Right lobe of liver (tissue), 6 donors: ENCODE measurements at regions not wholly inside any gene's neighbourhood (a gene's known extent, or its start where the extent isn't known, plus 50 kb on each side); places are given as distances from the start of the nearest gene placed in this dataset.

Experiments
- ATAC-seq, 4 donors: fragments of 200-7000 bp; cut with Tn5 transposase; one replicate each; pipeline ENCODE4 v1.9.1; 2020; ENCODE audit warnings: mild to moderate bottlenecking in 4 of 4, moderate library complexity in 4 of 4
- DNase-seq, 3 donors: peaks; one replicate each; pipeline ENCODE4 v3.0.0-alpha.2; 2020
- H3K27ac ChIP-seq, 3 donors: fragments of 200-600 bp; one replicate each; pipeline ENCODE4 v1.8.0; 2022
- H3K27me3 ChIP-seq, 2 donors: fragments of 200-600 bp; one replicate each; pipeline ENCODE4 v1.8.0; 2022
- H3K36me3 ChIP-seq, 4 donors: fragments of 200-600 bp; sonication (generic) in 1 of 4; one replicate each; pipeline versions ENCODE4 v1.5.1 to v1.8.0; 2017 to 2022; ENCODE audit warnings: control low read depth in 1 of 4
- H3K4me1 ChIP-seq, 4 donors: fragments of 200-600 bp; sonication (generic) in 1 of 4; one replicate each; pipeline versions ENCODE4 v1.5.1 to v1.8.0; 2017 to 2022; ENCODE audit warnings: control low read depth in 1 of 4
- H3K4me3 ChIP-seq, 3 donors: fragments of 200-600 bp; one replicate each; pipeline ENCODE4 v1.8.0; 2022
- H3K9me3 ChIP-seq, 4 donors: fragments of 200-600 bp; sonication (generic) in 1 of 4; one replicate each; pipeline versions ENCODE4 v1.5.1 to v1.8.0; 2017 to 2022; ENCODE audit warnings: control low read depth in 1 of 4
- POLR2A ChIP-seq: fragments of 450-650 bp; IDR thresholded peaks from one replicate; pipeline ENCODE4 v1.6.1; 2017; ENCODE audit warnings: antibody characterized with exemption, mild to moderate bottlenecking
- WGBS: methylation state at CpG from one replicate; pipeline ENCODE4 v1.1.6; 2018; ENCODE audit warnings: low coverage, low lambda C conversion rate; ENCODE audit not compliant: insufficient coverage; ENCODE audit errors: missing lambda C conversion rate; 5-methylcytosine and 5-hydroxymethylcytosine counted together
- intact Hi-C, 2 donors: fragments of 100-400 bp; cut with DNase I; formaldehyde crosslinking; loops; one replicate each; pipeline versions ENCODE4 v1.11.2 to v1.14.1; 2022
- TF ChIP-seq, protein P1 (sequence below), 4 donors: fragments of 200-600 bp in 3 of 4; fragments of 450-650 bp in 1 of 4; IDR thresholded peaks; one replicate each; pipeline versions ENCODE4 v1.5.1 to v1.8.0; 2016 to 2022; ENCODE audit warnings: antibody characterized with exemption in 4 of 4, mild to moderate bottlenecking in 2 of 4
- donor health status: DM: no; HTN: yes; CAD: no.
- donor health status: DM: no; HTN: no; CAD: no.
- donor health status: DM: no; HTN: no; CAD: no.
- donor health status: DM: no; HTN: yes; CAD: no.
- donor health status: DM: no; HTN: yes; CAD: no.

DNA sequence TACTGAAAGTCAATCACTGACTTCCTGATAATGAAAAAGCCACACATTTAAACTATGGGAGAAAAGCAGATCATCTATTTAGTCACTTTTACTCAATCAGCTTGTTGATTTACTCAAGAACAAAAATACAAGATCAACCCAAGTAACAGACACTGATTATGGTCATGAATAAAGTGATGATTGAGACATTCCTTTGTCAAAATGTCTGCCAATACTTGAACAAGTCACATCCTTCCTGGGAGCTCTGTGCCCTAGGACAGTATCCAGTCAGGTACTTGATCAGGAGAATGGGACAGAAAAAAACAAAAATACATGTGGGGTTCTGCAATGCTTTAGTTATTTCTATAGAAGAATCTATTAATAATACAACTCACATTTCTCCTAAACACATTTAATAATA is 150.0 kb upstream of the NEBL start:
- Histone ChIP-seq H3K36me3 (no peaks in the 10 kb centered on the region), H3K4me3 (no peak overlapping the region), H3K27me3 (no peaks in the 10 kb centered on the region), H3K9me3 (no peaks in the 10 kb centered on the region), H3K27ac (no peak overlapping the region), H3K4me1 (no peaks in the 10 kb centered on the region)
- TF ChIP-seq, protein P1, sequence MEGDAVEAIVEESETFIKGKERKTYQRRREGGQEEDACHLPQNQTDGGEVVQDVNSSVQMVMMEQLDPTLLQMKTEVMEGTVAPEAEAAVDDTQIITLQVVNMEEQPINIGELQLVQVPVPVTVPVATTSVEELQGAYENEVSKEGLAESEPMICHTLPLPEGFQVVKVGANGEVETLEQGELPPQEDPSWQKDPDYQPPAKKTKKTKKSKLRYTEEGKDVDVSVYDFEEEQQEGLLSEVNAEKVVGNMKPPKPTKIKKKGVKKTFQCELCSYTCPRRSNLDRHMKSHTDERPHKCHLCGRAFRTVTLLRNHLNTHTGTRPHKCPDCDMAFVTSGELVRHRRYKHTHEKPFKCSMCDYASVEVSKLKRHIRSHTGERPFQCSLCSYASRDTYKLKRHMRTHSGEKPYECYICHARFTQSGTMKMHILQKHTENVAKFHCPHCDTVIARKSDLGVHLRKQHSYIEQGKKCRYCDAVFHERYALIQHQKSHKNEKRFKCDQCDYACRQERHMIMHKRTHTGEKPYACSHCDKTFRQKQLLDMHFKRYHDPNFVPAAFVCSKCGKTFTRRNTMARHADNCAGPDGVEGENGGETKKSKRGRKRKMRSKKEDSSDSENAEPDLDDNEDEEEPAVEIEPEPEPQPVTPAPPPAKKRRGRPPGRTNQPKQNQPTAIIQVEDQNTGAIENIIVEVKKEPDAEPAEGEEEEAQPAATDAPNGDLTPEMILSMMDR (IDR thresholded peaks at IDR 0.05) = no peak
- no peak for TF ChIP-seq POLR2A
- ATAC-seq (no peak), DNase-seq (no peak)
- intact Hi-C loops = no loop called here

DNA sequence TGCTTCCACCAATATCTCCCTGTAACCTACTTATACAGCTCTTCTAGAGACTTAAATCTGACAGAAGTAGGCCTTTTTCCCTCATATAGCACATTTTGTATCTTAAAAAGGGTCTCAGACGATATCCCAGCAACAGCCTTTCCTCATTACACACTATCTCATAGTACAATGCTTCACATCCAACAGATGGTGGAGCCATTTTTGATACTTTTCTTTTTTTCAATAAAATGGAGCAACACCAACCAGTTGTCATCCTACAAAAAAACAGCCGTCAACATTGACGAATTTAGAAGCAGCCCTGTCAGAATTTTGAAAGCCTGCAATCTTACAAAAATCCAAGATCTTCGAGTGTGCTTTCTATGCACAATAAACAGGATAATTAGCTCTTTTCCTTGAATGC is 145.9 kb upstream of the NEBL start:
- WGBS = 88% methylated on average over 4 of the region's 4 CpGs
- no peak overlapping the region for H3K27ac ChIP-seq
- DNase-seq = no peak

DNA sequence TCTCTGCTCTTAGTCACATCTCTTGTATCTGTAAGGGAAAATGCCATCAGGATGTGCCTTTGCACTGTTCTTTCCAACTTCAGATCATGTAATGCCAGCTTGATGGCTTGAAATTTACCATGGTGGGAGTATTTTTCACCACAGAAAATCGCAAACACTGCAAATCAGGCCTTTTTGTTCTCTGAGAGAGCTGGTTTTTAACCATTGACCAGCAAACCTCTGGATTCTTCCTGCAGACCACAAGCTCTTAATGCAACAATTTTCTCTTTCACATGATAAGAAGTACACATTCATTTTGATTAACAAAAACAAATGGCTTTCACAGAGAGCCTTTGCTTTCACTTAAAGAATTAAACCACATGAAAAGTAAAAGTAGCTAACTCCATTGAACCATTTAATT is 145.4 kb upstream of the NEBL start:
- Histone ChIP-seq H3K4me3 (no peak overlapping the region), H3K9me3 (no peaks in the 10 kb centered on the region), H3K4me1 (no peaks in the 10 kb centered on the region), H3K36me3 (no peaks in the 10 kb centered on the region), H3K27ac (no peak overlapping the region), H3K27me3 (no peaks in the 10 kb centered on the region)
- TF ChIP-seq, protein P1 (IDR thresholded peaks at IDR 0.05) = no peak
- TF ChIP-seq POLR2A = no peak
- ATAC-seq (no peak), DNase-seq (no peak)
- 79% methylated on average over 1 of the region's 1 CpG for WGBS
- intact Hi-C loops = no loop called here

More for the DNA sequence above, 145.9 kb upstream of the NEBL start:
- Histone ChIP-seq H3K27me3 (no peaks in the 10 kb centered on the region), H3K4me1 (no peaks in the 10 kb centered on the region), H3K36me3 (no peaks in the 10 kb centered on the region), H3K4me3 (no peak overlapping the region), H3K9me3 (no peaks in the 10 kb centered on the region)
- ATAC-seq = no peak
- intact Hi-C loops = no loop called here
- TF ChIP-seq, protein P1 (IDR thresholded peaks at IDR 0.05) = no peak
- TF ChIP-seq POLR2A = no peak

DNA sequence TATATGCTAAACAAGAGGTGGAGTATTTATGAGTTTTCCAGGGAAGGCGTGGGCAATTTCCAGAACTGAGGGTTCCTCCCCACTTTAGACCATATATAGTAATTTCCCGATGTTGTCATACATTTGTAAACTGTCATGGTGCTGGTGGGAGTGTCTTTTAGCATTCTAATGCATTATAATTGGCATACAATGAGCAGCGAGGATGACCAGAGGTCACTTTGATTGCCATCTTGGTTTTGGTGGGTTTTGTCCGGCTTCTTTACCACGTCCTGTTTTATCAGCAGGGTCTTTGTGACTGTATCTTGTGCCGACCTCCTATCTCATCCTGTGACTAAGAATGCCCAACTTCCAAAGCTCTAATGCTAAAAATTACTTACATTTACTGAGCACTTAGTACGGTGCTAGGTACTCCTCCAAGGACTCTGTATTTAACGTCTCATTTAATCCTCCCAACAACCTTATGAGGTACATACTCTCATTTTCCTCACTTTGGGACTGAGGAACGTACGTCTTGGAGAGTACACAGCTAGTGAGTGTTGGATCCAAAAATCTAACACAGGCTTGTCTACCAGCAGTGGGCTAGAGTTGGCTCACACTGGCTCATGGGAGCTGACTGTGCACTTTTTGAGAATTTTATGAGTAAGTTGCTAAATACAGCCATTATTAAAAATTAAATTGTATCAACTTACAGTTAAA is 144.8 kb upstream of the NEBL start:
- Histone ChIP-seq H3K36me3 (no peaks in the 10 kb centered on the region), H3K9me3 (no peaks in the 10 kb centered on the region), H3K27me3 (no peaks in the 10 kb centered on the region), H3K27ac (no peak overlapping the region), H3K4me1 (no peaks in the 10 kb centered on the region), H3K4me3 (no peak overlapping the region)
- no peak for TF ChIP-seq POLR2A
- TF ChIP-seq, protein P1 (IDR thresholded peaks at IDR 0.05) = no peak
- DNase-seq = no peak
- intact Hi-C loops = no loop called here
- whole genome bisulfite sequencing = 81% methylated on average over 10 of the region's 10 CpGs
- no peak for ATAC-seq

DNA sequence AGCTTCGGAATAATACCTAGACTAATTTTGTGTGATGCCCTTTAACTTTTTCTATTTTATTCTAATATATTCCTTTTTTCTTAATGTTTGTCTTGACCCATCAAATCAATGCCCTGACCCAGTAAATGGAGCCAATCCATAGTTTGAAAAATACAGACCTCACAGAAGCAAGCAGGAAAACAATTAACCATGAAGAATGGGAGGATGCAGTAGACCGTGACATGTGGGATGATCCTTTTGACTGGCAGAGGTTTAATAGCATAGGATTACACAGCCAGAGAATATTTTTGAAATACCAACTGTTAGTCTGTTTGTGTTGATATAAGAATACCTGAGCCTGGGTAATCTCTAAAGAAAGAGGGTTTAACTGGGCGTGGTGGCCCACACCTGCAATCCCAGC is 142.6 kb upstream of the NEBL start:
- Histone ChIP-seq H3K36me3 (no peaks in the 10 kb centered on the region), H3K27ac (no peak overlapping the region), H3K27me3 (no peaks in the 10 kb centered on the region), H3K4me3 (no peak overlapping the region), H3K4me1 (no peaks in the 10 kb centered on the region), H3K9me3 (no peaks in the 10 kb centered on the region)
- intact Hi-C loops = no loop called here
- TF ChIP-seq POLR2A = no peak
- TF ChIP-seq, protein P1 (IDR thresholded peaks at IDR 0.05) = no peak
- no peak for ATAC-seq
- WGBS = 86% methylated on average over 2 of the region's 3 CpGs
- no peak for DNase-seq
